DOHH2 (cell line): ENCODE measurements at regions not wholly inside any gene's neighbourhood (a gene's known extent, or its start where the extent isn't known, plus 50 kb on each side); places are given as distances from the start of the nearest gene placed in this dataset.

Experiments used
- H3F3A ChIP-seq: fragments of 200-600 bp; sonication (generic), shearing (Covaris generic); 2 replicates; pipeline ENCODE4 v1.6.0; 2016; ENCODE audit warnings: antibody characterized with exemption, mild to moderate bottlenecking; ENCODE audit not compliant: control insufficient read depth, insufficient read depth
- H3K27ac ChIP-seq: fragments of 200-600 bp; sonication (generic); 2 replicates; pipeline ENCODE4 v1.5.1; 2014; ENCODE audit warnings: low read depth, mild to moderate bottlenecking, low read length, moderate library complexity
- H3K27me3 ChIP-seq: fragments of 200-600 bp; sonication (generic); 2 replicates; pipeline ENCODE4 v1.6.1; 2014; ENCODE audit warnings: mild to moderate bottlenecking, low read length, mixed read lengths; ENCODE audit not compliant: control insufficient read depth
- H3K36me3 ChIP-seq: fragments of 200-600 bp; sonication (generic); 2 replicates; pipeline ENCODE4 v1.6.1; 2014; ENCODE audit warnings: mild to moderate bottlenecking, low read length, moderate library complexity, mixed read lengths; ENCODE audit not compliant: control insufficient read depth
- H3K4me1 ChIP-seq: fragments of 200-600 bp; sonication (generic); 2 replicates; pipeline ENCODE4 v1.6.1; 2014; ENCODE audit warnings: mild to moderate bottlenecking, low read length, mixed read lengths; ENCODE audit not compliant: control insufficient read depth
- H3K4me2 ChIP-seq: fragments of 200-600 bp; sonication (generic); 2 replicates; pipeline ENCODE4 v1.6.0; 2014; ENCODE audit warnings: mild to moderate bottlenecking, low read length, moderate library complexity
- H3K4me3 ChIP-seq: fragments of 200-600 bp; sonication (generic); 2 replicates; pipeline ENCODE4 v1.5.1; 2014; ENCODE audit warnings: mild to moderate bottlenecking, low read length, mixed read lengths
- H3K79me2 ChIP-seq: fragments of 200-600 bp; sonication (generic); 2 replicates; pipeline ENCODE4 v1.6.1; 2014; ENCODE audit warnings: mild to moderate bottlenecking, low read length, mixed read lengths; ENCODE audit not compliant: control insufficient read depth
- H3K9me2 ChIP-seq: fragments of 200-600 bp; sonication (generic); replicated peaks from 2 replicates; pipeline ENCODE4 v1.6.1; 2014; ENCODE audit warnings: mild to moderate bottlenecking, low read length, mixed read lengths; ENCODE audit not compliant: control insufficient read depth
- H3K9me3 ChIP-seq: fragments of 200-600 bp; sonication (generic); 2 replicates; pipeline ENCODE4 v1.6.1; 2014; ENCODE audit warnings: antibody characterized with exemption, low read length, mixed read lengths; ENCODE audit not compliant: control insufficient read depth, insufficient read depth
- H4K20me1 ChIP-seq: fragments of 200-600 bp; sonication (generic); 2 replicates; pipeline ENCODE4 v1.6.0; 2014; ENCODE audit warnings: low read depth, mild to moderate bottlenecking, antibody characterized with exemption, low read length, moderate library complexity; ENCODE audit not compliant: control insufficient read depth, insufficient read depth
- EZH2phosphoT487 ChIP-seq: fragments of 200-600 bp; sonication (generic); IDR thresholded peaks from 2 replicates; pipeline ENCODE4 v1.6.1; 2017; ENCODE audit warnings: borderline replicate concordance, mild to moderate bottlenecking, antibody characterized with exemption, low read length, moderate library complexity, mixed read lengths
- TF ChIP-seq, protein P1 (sequence below): fragments of 200-600 bp; sonication (generic); IDR thresholded peaks from one replicate; pipeline ENCODE4 v1.5.1; 2014; ENCODE audit warnings: antibody characterized with exemption, mild to moderate bottlenecking, low read depth, low read length; ENCODE audit not compliant: poor library complexity, severe bottlenecking

- Histone ChIP-seq H3K27me3 (no peaks in the 10 kb centered on the region), H3K79me2 (no peaks in the 10 kb centered on the region), H3K4me2 (no peak overlapping the region), H3K27ac (no peak overlapping the region), H3F3A (no peaks in the 10 kb centered on the region), H3K36me3 (no peaks in the 10 kb centered on the region), H3K9me3 (no peaks in the 10 kb centered on the region), H3K9me2 (no peaks in the 10 kb centered on the region), H4K20me1 (no peaks in the 10 kb centered on the region), H3K4me1 (no peaks in the 10 kb centered on the region), H3K4me3 (no peak overlapping the region)
- TF ChIP-seq EZH2phosphoT487: no peak
- TF ChIP-seq, protein P1, sequence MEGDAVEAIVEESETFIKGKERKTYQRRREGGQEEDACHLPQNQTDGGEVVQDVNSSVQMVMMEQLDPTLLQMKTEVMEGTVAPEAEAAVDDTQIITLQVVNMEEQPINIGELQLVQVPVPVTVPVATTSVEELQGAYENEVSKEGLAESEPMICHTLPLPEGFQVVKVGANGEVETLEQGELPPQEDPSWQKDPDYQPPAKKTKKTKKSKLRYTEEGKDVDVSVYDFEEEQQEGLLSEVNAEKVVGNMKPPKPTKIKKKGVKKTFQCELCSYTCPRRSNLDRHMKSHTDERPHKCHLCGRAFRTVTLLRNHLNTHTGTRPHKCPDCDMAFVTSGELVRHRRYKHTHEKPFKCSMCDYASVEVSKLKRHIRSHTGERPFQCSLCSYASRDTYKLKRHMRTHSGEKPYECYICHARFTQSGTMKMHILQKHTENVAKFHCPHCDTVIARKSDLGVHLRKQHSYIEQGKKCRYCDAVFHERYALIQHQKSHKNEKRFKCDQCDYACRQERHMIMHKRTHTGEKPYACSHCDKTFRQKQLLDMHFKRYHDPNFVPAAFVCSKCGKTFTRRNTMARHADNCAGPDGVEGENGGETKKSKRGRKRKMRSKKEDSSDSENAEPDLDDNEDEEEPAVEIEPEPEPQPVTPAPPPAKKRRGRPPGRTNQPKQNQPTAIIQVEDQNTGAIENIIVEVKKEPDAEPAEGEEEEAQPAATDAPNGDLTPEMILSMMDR: no peak
These were observed 428.9 kb downstream of the VGLL3 start for GRCh38 chr3:86562090-86562489.

GRCh38 chr3:86561215-86561614 is 429.7 kb downstream of the VGLL3 start:
- Histone ChIP-seq H3K27ac (no peak overlapping the region), H4K20me1 (no peaks in the 10 kb centered on the region)
- TF ChIP-seq EZH2phosphoT487: no peak
- TF ChIP-seq, protein P1: no peak

GRCh38 chr3:86554383-86554782 is 436.6 kb downstream of the VGLL3 start:
- Histone ChIP-seq H3K79me2 (no peaks in the 10 kb centered on the region), H3K4me2 (no peak overlapping the region), H4K20me1 (no peaks in the 10 kb centered on the region), H3F3A (no peaks in the 10 kb centered on the region), H3K9me2 (no peaks in the 10 kb centered on the region), H3K4me3 (no peak overlapping the region), H3K9me3 (no peaks in the 10 kb centered on the region), H3K36me3 (no peaks in the 10 kb centered on the region), H3K27me3 (no peaks in the 10 kb centered on the region), H3K27ac (no peak overlapping the region), H3K4me1 (no peaks in the 10 kb centered on the region)
- TF ChIP-seq, protein P1: no peak
- no peak for TF ChIP-seq EZH2phosphoT487

More at GRCh38 chr3:86561215-86561614, 429.7 kb downstream of the VGLL3 start:
- no peaks in the 10 kb centered on the region for H3K36me3 ChIP-seq
- H3K9me2 ChIP-seq: no peaks in the 10 kb centered on the region
- no peak overlapping the region for H3K4me3 ChIP-seq
- no peak overlapping the region for H3K4me2 ChIP-seq
- no peaks in the 10 kb centered on the region for H3F3A ChIP-seq
- H3K27me3 ChIP-seq: no peaks in the 10 kb centered on the region
- no peaks in the 10 kb centered on the region for H3K9me3 ChIP-seq
- H3K79me2 ChIP-seq: no peaks in the 10 kb centered on the region
- no peaks in the 10 kb centered on the region for H3K4me1 ChIP-seq

GRCh38 chr3:86547692-86548091 is 443.3 kb downstream of the VGLL3 start:
- Histone ChIP-seq H3K27me3 (no peaks in the 10 kb centered on the region), H3K36me3 (no peaks in the 10 kb centered on the region), H3K9me2 (no peaks in the 10 kb centered on the region), H3F3A (no peaks in the 10 kb centered on the region), H3K9me3 (no peaks in the 10 kb centered on the region), H3K4me3 (no peak overlapping the region), H3K4me1 (no peaks in the 10 kb centered on the region), H3K27ac (no peak overlapping the region), H4K20me1 (no peaks in the 10 kb centered on the region), H3K4me2 (no peak overlapping the region), H3K79me2 (no peaks in the 10 kb centered on the region)
- TF ChIP-seq, protein P1: no peak
- no peak for TF ChIP-seq EZH2phosphoT487
